ENCODE measurements at regions not wholly inside any gene's neighbourhood (a gene's known extent, or its start where the extent isn't known, plus 50 kb on each side); places are given as distances from the start of the nearest gene placed in this dataset.

GRCh38 chr3:28590860-28591259, 242.2 kb upstream of the AZI2 start:
- TF ChIP-seq CTCF (IDR thresholded peaks at IDR 0.05), result no peak
- TF ChIP-seq EZH2phosphoT487 (IDR thresholded peaks at IDR 0.05), result no peak
- no peak for TF ChIP-seq EZH2 (IDR thresholded peaks at IDR 0.05)
